ENCODE measurements at regions not wholly inside any gene's neighbourhood (a gene's known extent, or its start where the extent isn't known, plus 50 kb on each side); places are given as distances from the start of the nearest gene placed in this dataset.

DNA sequence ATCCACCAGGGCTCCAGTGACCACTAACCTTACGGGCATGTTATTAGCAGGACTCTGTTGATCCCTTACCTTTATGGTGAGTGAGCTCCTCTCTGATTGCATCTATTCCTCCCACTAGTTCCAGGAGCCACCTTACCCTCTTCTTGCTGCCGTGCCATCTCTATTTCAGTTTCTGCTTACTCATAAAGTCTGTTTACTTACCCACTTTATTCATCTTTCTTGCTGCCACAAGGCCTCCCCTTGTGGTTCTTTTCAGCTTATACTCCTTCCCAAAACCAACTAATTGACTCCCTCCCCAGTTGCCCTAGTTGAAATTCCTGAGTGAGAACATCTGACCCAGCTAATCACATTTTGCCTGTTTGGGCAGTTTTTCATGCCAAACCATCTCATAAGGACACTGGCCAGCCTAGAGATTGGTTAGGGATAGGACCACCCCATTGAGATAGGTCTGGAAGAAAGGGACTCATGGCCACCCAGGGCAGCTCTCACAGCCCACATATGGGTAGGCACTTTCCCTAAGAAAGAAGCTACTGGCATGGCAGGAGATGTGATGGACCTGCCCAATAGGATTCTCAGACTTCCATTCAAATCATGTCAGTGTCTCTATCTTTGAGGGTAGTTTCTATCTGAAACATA, 412.7 kb downstream of the EFNA5 start:
- H3K4me2 ChIP-seq (ENCODE audit: low read length): no peak overlapping the region
- no peak overlapping the region for H3K9ac ChIP-seq (ENCODE audit: low read length)
- intact Hi-C loops (cut with micrococcal nuclease): no loop called here
- no peaks in the 10 kb centered on the region for H3K9me3 ChIP-seq (ENCODE audit: control insufficient read depth in 1 of 2, insufficient read depth in 1 of 2, low read depth in 1 of 2, low read length in 2 of 2)
- no peak overlapping the region for H3K27ac ChIP-seq (ENCODE audit: low read depth, low read length)
- no peaks in the 10 kb centered on the region for H3K36me3 ChIP-seq (ENCODE audit: control insufficient read depth in 1 of 2, insufficient read depth in 2 of 2, low read length in 2 of 2)
- ChIA-PET RAD21 (ENCODE audit: low non-redundant PET in 1 of 2, low total read pairs in 2 of 2, uncharacterized antibody in 2 of 2, unreplicated experiment in 2 of 2) (no interaction called here), POLR2A (no interaction called here), CTCF (interaction anchor here (0.8 kb wide), 1 partner anchor 10 kb away, joined by 3 read pairs; no protein-coding TSS in a partner anchor)
- no peak overlapping the region for H2AFZ ChIP-seq (ENCODE audit: low read depth, low read length, poor library complexity, severe bottlenecking)
- BruUV-seq (replicated peaks): no TSS peak
- H3K4me3 ChIP-seq (replicated peaks in 1 of 2; ENCODE audit: low read depth in 1 of 2, low read length in 2 of 2): no peak overlapping the region
- H3K27me3 ChIP-seq (ENCODE audit: insufficient read depth, low read length): no peaks in the 10 kb centered on the region
- TF ChIP-seq FOSL1 (IDR thresholded peaks at IDR 0.05; ENCODE audit: low read depth) (no peak), POLR2AphosphoS5 (IDR thresholded peaks at IDR 0.05; ENCODE audit: low read depth, low read length) (no peak), SRF (IDR thresholded peaks at IDR 0.05; ENCODE audit: low read depth) (no peak)
- DNase-seq (ENCODE audit: low read depth, low spot score) (no peak), ATAC-seq (no peak)
- H4K20me1 ChIP-seq (ENCODE audit: insufficient read depth): no peaks in the 10 kb centered on the region
- no peaks in the 10 kb centered on the region for H3K4me1 ChIP-seq (ENCODE audit: control insufficient read depth in 1 of 2, insufficient read depth in 2 of 2, low read length in 2 of 2)
- no peaks in the 10 kb centered on the region for H3K9me2 ChIP-seq (ENCODE audit: insufficient read depth)
- no peaks in the 10 kb centered on the region for H3K79me2 ChIP-seq (ENCODE audit: insufficient read depth, low read length)

- CTCF ChIA-PET: no interaction called here
- intact Hi-C loops (cut with micrococcal nuclease): no loop called here
Observed at GRCh38 chr5:107254902-107255234, 415.9 kb downstream of the EFNA5 start.

More at GRCh38 chr5:107254902-107255234, 415.9 kb downstream of the EFNA5 start:
- no peaks in the 10 kb centered on the region for H3K4me1 ChIP-seq (ENCODE audit: control insufficient read depth in 1 of 2, insufficient read depth in 2 of 2, low read length in 2 of 2)
- H3K27ac ChIP-seq (ENCODE audit: low read depth, low read length): no peak overlapping the region
- no peak for TF ChIP-seq ZFX (IDR thresholded peaks at IDR 0.05)
- no peak for TF ChIP-seq FOSL1 (IDR thresholded peaks at IDR 0.05; ENCODE audit: low read depth)
- TF ChIP-seq TCF7L2 (IDR thresholded peaks at IDR 0.05; ENCODE audit: borderline replicate concordance, extremely low read depth, insufficient read depth, insufficient read length): no peak
- TF ChIP-seq JUND (IDR thresholded peaks at IDR 0.05): no peak
- TF ChIP-seq POLR2A (IDR thresholded peaks at IDR 0.05; ENCODE audit: borderline replicate concordance, extremely low read depth, insufficient read depth, insufficient read length): no peak
- no peak for TF ChIP-seq CTCF (IDR thresholded peaks at IDR 0.05 in 2 of 3, conservative IDR thresholded peaks at IDR 0.05 in 1 of 3; ENCODE audit: borderline replicate concordance in 1 of 3, insufficient read depth in 1 of 3, low read depth in 2 of 3, low read length in 2 of 3)
- TF ChIP-seq ZNF274 (IDR thresholded peaks at IDR 0.05; ENCODE audit: low read depth, low read length): no peak
- no peak for TF ChIP-seq EZH2phosphoT487 (IDR thresholded peaks at IDR 0.05; ENCODE audit: borderline replicate concordance)
- no peak for TF ChIP-seq ATF3 (IDR thresholded peaks at IDR 0.05)
- TF ChIP-seq, protein P1, sequence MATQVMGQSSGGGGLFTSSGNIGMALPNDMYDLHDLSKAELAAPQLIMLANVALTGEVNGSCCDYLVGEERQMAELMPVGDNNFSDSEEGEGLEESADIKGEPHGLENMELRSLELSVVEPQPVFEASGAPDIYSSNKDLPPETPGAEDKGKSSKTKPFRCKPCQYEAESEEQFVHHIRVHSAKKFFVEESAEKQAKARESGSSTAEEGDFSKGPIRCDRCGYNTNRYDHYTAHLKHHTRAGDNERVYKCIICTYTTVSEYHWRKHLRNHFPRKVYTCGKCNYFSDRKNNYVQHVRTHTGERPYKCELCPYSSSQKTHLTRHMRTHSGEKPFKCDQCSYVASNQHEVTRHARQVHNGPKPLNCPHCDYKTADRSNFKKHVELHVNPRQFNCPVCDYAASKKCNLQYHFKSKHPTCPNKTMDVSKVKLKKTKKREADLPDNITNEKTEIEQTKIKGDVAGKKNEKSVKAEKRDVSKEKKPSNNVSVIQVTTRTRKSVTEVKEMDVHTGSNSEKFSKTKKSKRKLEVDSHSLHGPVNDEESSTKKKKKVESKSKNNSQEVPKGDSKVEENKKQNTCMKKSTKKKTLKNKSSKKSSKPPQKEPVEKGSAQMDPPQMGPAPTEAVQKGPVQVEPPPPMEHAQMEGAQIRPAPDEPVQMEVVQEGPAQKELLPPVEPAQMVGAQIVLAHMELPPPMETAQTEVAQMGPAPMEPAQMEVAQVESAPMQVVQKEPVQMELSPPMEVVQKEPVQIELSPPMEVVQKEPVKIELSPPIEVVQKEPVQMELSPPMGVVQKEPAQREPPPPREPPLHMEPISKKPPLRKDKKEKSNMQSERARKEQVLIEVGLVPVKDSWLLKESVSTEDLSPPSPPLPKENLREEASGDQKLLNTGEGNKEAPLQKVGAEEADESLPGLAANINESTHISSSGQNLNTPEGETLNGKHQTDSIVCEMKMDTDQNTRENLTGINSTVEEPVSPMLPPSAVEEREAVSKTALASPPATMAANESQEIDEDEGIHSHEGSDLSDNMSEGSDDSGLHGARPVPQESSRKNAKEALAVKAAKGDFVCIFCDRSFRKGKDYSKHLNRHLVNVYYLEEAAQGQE (IDR thresholded peaks at IDR 0.05; ENCODE audit: low read depth): no peak
- no peaks in the 10 kb centered on the region for H3K36me3 ChIP-seq (ENCODE audit: control insufficient read depth in 1 of 2, insufficient read depth in 2 of 2, low read length in 2 of 2)
- no peaks in the 10 kb centered on the region for H3K9me2 ChIP-seq (ENCODE audit: insufficient read depth)
- no peak overlapping the region for H3K9ac ChIP-seq (ENCODE audit: low read length)
- H3K9me3 ChIP-seq (ENCODE audit: control insufficient read depth in 1 of 2, insufficient read depth in 1 of 2, low read depth in 1 of 2, low read length in 2 of 2): no peaks in the 10 kb centered on the region
- no peak for DNase-seq (ENCODE audit: low read depth, low spot score)
- ATAC-seq: no peak
- no peak overlapping the region for H3K4me2 ChIP-seq (ENCODE audit: low read length)
- no TSS peak for BruUV-seq (replicated peaks)
- ChIA-PET RAD21 (ENCODE audit: low non-redundant PET in 1 of 2, low total read pairs in 2 of 2, uncharacterized antibody in 2 of 2, unreplicated experiment in 2 of 2) (no interaction called here), POLR2A (no interaction called here)
- no peaks in the 10 kb centered on the region for H3K79me2 ChIP-seq (ENCODE audit: insufficient read depth, low read length)
- no peak overlapping the region for H3K4me3 ChIP-seq (replicated peaks in 1 of 2; ENCODE audit: low read depth in 1 of 2, low read length in 2 of 2)
- no peaks in the 10 kb centered on the region for H3K27me3 ChIP-seq (ENCODE audit: insufficient read depth, low read length)
- no peak overlapping the region for H2AFZ ChIP-seq (ENCODE audit: low read depth, low read length, poor library complexity, severe bottlenecking)
- no peaks in the 10 kb centered on the region for H4K20me1 ChIP-seq (ENCODE audit: insufficient read depth)

Data from HCT116 (cell line).